ENCODE measurements at regions not wholly inside any gene's neighbourhood (a gene's known extent, or its start where the extent isn't known, plus 50 kb on each side); places are given as distances from the start of the nearest gene placed in this dataset.

DNA sequence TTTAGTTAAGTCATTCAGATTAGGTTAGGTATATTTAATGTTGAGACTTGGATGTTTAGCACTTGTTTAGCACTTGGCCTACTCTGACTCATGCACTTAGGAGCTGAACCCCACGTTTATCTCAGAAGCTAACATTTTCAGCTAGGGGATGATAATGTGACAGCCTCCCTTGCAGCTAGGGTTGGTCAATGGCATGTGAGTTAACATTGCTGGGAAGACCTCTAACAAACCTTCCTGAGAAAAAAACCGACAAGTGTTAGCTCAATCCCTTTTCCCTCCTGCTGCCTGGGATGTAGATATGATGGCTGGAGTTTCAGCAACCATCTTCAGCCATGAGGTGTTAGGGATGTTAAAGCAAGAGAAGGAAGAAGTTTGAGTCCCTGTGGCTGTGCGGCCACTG lies 185.0 kb upstream of the FOXF1 start:
- Histone ChIP-seq H3K4me1 (ENCODE audit: control insufficient read depth, insufficient read depth, low read length) (no peaks in the 10 kb centered on the region), H3K27ac (ENCODE audit: low read length) (no peak overlapping the region), H3K27me3 (ENCODE audit: control insufficient read depth, insufficient read depth, low read length) (peaks cover 2% of the 10 kb centered on the region), H3K36me3 (ENCODE audit: control insufficient read depth, insufficient read depth, low read length) (no peaks in the 10 kb centered on the region), H3K9me3 (ENCODE audit: control insufficient read depth, insufficient read depth, low read depth, low read length) (no peaks in the 10 kb centered on the region), H3K4me3 (ENCODE audit: low read depth in 2 of 2, low read length in 2 of 2) (no peak overlapping the region)
- no TSS peak for BruUV-seq (replicated peaks)
- CTCF ChIA-PET: no interaction called here
- DNase-seq (ENCODE audit: low read depth, low spot score): no peak
- no peak for ATAC-seq
- TF ChIP-seq, protein P1, sequence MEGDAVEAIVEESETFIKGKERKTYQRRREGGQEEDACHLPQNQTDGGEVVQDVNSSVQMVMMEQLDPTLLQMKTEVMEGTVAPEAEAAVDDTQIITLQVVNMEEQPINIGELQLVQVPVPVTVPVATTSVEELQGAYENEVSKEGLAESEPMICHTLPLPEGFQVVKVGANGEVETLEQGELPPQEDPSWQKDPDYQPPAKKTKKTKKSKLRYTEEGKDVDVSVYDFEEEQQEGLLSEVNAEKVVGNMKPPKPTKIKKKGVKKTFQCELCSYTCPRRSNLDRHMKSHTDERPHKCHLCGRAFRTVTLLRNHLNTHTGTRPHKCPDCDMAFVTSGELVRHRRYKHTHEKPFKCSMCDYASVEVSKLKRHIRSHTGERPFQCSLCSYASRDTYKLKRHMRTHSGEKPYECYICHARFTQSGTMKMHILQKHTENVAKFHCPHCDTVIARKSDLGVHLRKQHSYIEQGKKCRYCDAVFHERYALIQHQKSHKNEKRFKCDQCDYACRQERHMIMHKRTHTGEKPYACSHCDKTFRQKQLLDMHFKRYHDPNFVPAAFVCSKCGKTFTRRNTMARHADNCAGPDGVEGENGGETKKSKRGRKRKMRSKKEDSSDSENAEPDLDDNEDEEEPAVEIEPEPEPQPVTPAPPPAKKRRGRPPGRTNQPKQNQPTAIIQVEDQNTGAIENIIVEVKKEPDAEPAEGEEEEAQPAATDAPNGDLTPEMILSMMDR (IDR thresholded peaks at IDR 0.05): no peak
- in situ Hi-C loops (cut with HindIII; ENCODE audit: low pct_unique_long_range_greater_than_20kb, low sequenced_read_pairs): no loop called here
- intact Hi-C loops (cut with micrococcal nuclease; ENCODE audit: unreplicated experiment): no loop called here
- POLR2A ChIA-PET: no interaction called here

DNA sequence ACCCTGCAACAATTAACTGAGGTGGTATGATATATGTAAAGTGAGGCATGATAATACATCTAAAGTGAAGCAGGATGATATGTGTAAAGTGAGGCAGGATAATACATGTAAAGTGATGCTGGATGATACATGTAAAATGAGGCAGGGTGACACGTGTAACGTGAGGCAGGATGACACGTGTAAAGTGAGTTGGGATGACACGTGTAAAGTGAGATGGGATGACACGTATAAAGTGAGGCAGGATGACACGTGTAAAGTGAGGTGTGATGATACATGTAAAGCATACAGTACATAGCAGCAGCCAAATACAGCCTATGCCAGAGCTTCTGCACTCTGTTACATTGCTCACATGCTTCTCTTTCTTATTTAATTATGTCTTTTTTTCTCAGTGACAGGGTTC lies 184.4 kb upstream of the FOXF1 start:
- H3K27me3 ChIP-seq (ENCODE audit: control insufficient read depth, insufficient read depth, low read length): peaks cover 2% of the 10 kb centered on the region
- intact Hi-C loops (cut with micrococcal nuclease; ENCODE audit: unreplicated experiment): no loop called here

More for the DNA sequence above, 184.4 kb upstream of the FOXF1 start:
- DNase-seq (ENCODE audit: low read depth, low spot score) (no peak), ATAC-seq (no peak)
- Histone ChIP-seq H3K27ac (ENCODE audit: low read length) (no peak overlapping the region), H3K4me1 (ENCODE audit: control insufficient read depth, insufficient read depth, low read length) (no peaks in the 10 kb centered on the region), H3K9me3 (ENCODE audit: control insufficient read depth, insufficient read depth, low read depth, low read length) (no peaks in the 10 kb centered on the region), H3K36me3 (ENCODE audit: control insufficient read depth, insufficient read depth, low read length) (no peaks in the 10 kb centered on the region), H3K4me3 (ENCODE audit: low read depth in 2 of 2, low read length in 2 of 2) (no peak overlapping the region)
- ChIA-PET CTCF (no interaction called here), POLR2A (no interaction called here)
- no peak for TF ChIP-seq TCF7L2 (IDR thresholded peaks at IDR 0.05; ENCODE audit: low read depth, low read length)
- TF ChIP-seq, protein P2, sequence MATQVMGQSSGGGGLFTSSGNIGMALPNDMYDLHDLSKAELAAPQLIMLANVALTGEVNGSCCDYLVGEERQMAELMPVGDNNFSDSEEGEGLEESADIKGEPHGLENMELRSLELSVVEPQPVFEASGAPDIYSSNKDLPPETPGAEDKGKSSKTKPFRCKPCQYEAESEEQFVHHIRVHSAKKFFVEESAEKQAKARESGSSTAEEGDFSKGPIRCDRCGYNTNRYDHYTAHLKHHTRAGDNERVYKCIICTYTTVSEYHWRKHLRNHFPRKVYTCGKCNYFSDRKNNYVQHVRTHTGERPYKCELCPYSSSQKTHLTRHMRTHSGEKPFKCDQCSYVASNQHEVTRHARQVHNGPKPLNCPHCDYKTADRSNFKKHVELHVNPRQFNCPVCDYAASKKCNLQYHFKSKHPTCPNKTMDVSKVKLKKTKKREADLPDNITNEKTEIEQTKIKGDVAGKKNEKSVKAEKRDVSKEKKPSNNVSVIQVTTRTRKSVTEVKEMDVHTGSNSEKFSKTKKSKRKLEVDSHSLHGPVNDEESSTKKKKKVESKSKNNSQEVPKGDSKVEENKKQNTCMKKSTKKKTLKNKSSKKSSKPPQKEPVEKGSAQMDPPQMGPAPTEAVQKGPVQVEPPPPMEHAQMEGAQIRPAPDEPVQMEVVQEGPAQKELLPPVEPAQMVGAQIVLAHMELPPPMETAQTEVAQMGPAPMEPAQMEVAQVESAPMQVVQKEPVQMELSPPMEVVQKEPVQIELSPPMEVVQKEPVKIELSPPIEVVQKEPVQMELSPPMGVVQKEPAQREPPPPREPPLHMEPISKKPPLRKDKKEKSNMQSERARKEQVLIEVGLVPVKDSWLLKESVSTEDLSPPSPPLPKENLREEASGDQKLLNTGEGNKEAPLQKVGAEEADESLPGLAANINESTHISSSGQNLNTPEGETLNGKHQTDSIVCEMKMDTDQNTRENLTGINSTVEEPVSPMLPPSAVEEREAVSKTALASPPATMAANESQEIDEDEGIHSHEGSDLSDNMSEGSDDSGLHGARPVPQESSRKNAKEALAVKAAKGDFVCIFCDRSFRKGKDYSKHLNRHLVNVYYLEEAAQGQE (IDR thresholded peaks at IDR 0.05; ENCODE audit: insufficient read depth in 1 of 2, low read depth in 2 of 2, low read length in 1 of 2): no peak
- TF ChIP-seq SIN3A (IDR thresholded peaks at IDR 0.05; ENCODE audit: borderline replicate concordance, insufficient read depth, low read depth, low read length): no peak
- TF ChIP-seq POLR2AphosphoS5 (IDR thresholded peaks at IDR 0.05; ENCODE audit: low read depth, low read length): no peak
- TF ChIP-seq, protein P1 (IDR thresholded peaks at IDR 0.05): no peak
- in situ Hi-C loops (cut with HindIII; ENCODE audit: low pct_unique_long_range_greater_than_20kb, low sequenced_read_pairs): no loop called here
- BruUV-seq (replicated peaks): no TSS peak

Measured in Panc1 (cell line).